SK-N-SH (cell line): ENCODE measurements at regions not wholly inside any gene's neighbourhood (a gene's known extent, or its start where the extent isn't known, plus 50 kb on each side); places are given as distances from the start of the nearest gene placed in this dataset.
A peak's percentile ranks its signal among the peaks of the same experiment; 100 is the strongest.

Experiments used
- CTCF ChIA-PET: fragments of 300-600, 350-600 bp; formaldehyde crosslinking; extraction: SDS; loops from one replicate; lab custom pipeline; 2021; lab: Yijun Ruan, JAX
- POLR2A ChIA-PET: fragments of 350-600 bp; sonication (Branson Sonifier 250); formaldehyde crosslinking; extraction: SDS; loops from one replicate; lab custom pipeline; 2020; ENCODE audit warnings: antibody characterized with exemption, inconsistent platforms; lab: Yijun Ruan, JAX
- DNase-seq: peaks from one replicate; pipeline ENCODE4 v3.0.0; 2012
- H2AFZ ChIP-seq: fragments of 200-600 bp; sonication (generic); 2 replicates; pipeline ENCODE4 v1.8.1; 2016; ENCODE audit warnings: antibody characterized with exemption, mild to moderate bottlenecking, low read depth
- H3F3A ChIP-seq: fragments of 200-600 bp; sonication (generic); replicated peaks from 2 replicates; pipeline ENCODE3; 2016; ENCODE audit warnings: antibody characterized with exemption, mild to moderate bottlenecking; ENCODE audit not compliant: insufficient read depth
- H3K27ac ChIP-seq, 2 experiments: fragments of 200-500 bp in 1 of 2; fragments of 200-600 bp in 1 of 2; sonication (Bioruptor generic) in 1 of 2; sonication (generic), shearing (Covaris generic) in 1 of 2; 2 replicates each; pipeline versions ENCODE4 v1.5.1 to v1.6.1; 2014 to 2016; ENCODE audit warnings: low read depth in 2 of 2, inconsistent platforms in 1 of 2, low read length in 1 of 2, mild to moderate bottlenecking in 1 of 2, mixed read lengths in 1 of 2
- H3K27me3 ChIP-seq: fragments of 200-600 bp; sonication (generic), shearing (Covaris generic); 2 replicates; pipeline ENCODE4 v1.6.1; 2016; ENCODE audit warnings: mixed run types; ENCODE audit not compliant: insufficient read depth
- H3K36me3 ChIP-seq, 2 experiments: fragments of 200-500 bp in 1 of 2; fragments of 200-600 bp in 1 of 2; sonication (Bioruptor generic) in 1 of 2; sonication (generic) in 1 of 2; replicated peaks in 1 of 2; 2 replicates each; pipeline versions ENCODE3 to v1.5.1; 2014 to 2016; ENCODE audit warnings: low read length in 1 of 2, mild to moderate bottlenecking in 1 of 2; ENCODE audit not compliant: insufficient read depth in 2 of 2, control insufficient read depth in 1 of 2
- H3K4me1 ChIP-seq, 2 experiments: fragments of 200-500 bp in 1 of 2; fragments of 200-600 bp in 1 of 2; sonication (Bioruptor generic) in 1 of 2; sonication (generic), shearing (Covaris generic) in 1 of 2; 2 replicates each; pipeline versions ENCODE4 v1.5.1 to v1.6.1; 2014 to 2016; ENCODE audit warnings: low read depth in 1 of 2, low read length in 1 of 2, mixed run types in 1 of 2; ENCODE audit not compliant: insufficient read depth in 2 of 2, control insufficient read depth in 1 of 2
- H3K4me2 ChIP-seq: fragments of 200-600 bp; sonication (generic), shearing (Covaris generic); 2 replicates; pipeline ENCODE4 v1.6.1; 2017; ENCODE audit warnings: mixed run types
- H3K4me3 ChIP-seq, 2 experiments: fragments of 200-500 bp in 1 of 2; fragments of 200-600 bp in 1 of 2; sonication (Bioruptor generic) in 1 of 2; sonication (generic), shearing (Covaris generic) in 1 of 2; 2 replicates each; pipeline versions ENCODE4 v1.5.1 to v1.8.1; 2014 to 2016; ENCODE audit warnings: low read depth in 2 of 2, inconsistent platforms in 1 of 2, low read length in 1 of 2, mild to moderate bottlenecking in 1 of 2, mixed read lengths in 1 of 2, moderate library complexity in 1 of 2
- H3K79me2 ChIP-seq: fragments of 200-600 bp; sonication (generic); 2 replicates; pipeline ENCODE4 v1.8.1; 2017; ENCODE audit warnings: mild to moderate bottlenecking; ENCODE audit not compliant: insufficient read depth
- H3K9ac ChIP-seq: fragments of 200-600 bp; sonication (generic); 2 replicates; pipeline ENCODE4 v1.6.1; 2017; ENCODE audit warnings: mixed run types
- H3K9me2 ChIP-seq: fragments of 200-600 bp; sonication (generic); 2 replicates; pipeline ENCODE4 v1.6.1; 2017; ENCODE audit warnings: mixed run types
- H3K9me3 ChIP-seq: fragments of 200-600 bp; sonication (generic); 2 replicates; pipeline ENCODE4 v1.6.1; 2017; ENCODE audit warnings: mixed run types, mild to moderate bottlenecking, moderate library complexity
- H4K20me1 ChIP-seq: fragments of 200-600 bp; sonication (generic); 2 replicates; pipeline ENCODE4 v1.6.1; 2017; ENCODE audit warnings: mild to moderate bottlenecking, mixed run types; ENCODE audit not compliant: insufficient read depth
- ELF1 ChIP-seq: IDR thresholded peaks from 2 replicates; pipeline ENCODE4 v1.4.0; 2012
- FOXM1 ChIP-seq: IDR thresholded peaks from 2 replicates; pipeline ENCODE4 v1.4.0; 2012; ENCODE audit warnings: low read depth, mild to moderate bottlenecking
- GATA2 ChIP-seq: sonication (generic); formaldehyde crosslinking; IDR thresholded peaks from 2 replicates; pipeline ENCODE4 v1.5.0; 2020; ENCODE audit warnings: mild to moderate bottlenecking, missing genetic modification reagents
- JUND ChIP-seq: IDR thresholded peaks from 2 replicates; pipeline ENCODE4 v1.4.0; 2012
- MXI1 ChIP-seq: IDR thresholded peaks from 2 replicates; pipeline ENCODE4 v1.6.1; 2012; ENCODE audit warnings: mild to moderate bottlenecking, low read depth, low read length, improper control_type of control experiment
- POLR2AphosphoS5 ChIP-seq: IDR thresholded peaks from 2 replicates; pipeline ENCODE4 v1.6.1; 2012; ENCODE audit warnings: low read depth, low read length
- RFX5 ChIP-seq: IDR thresholded peaks from 2 replicates; pipeline ENCODE4 v1.6.1; 2012; ENCODE audit warnings: mild to moderate bottlenecking, improper control_type of control experiment, low read length
- RXRA ChIP-seq: IDR thresholded peaks from 2 replicates; pipeline ENCODE4 v1.4.0; 2012; ENCODE audit warnings: low read depth, mild to moderate bottlenecking, borderline replicate concordance
- SIN3A ChIP-seq: IDR thresholded peaks from 2 replicates; pipeline ENCODE4 v1.6.1; 2012; ENCODE audit warnings: low read depth, mild to moderate bottlenecking, low read length, moderate library complexity, borderline replicate concordance
- SMC3 ChIP-seq: IDR thresholded peaks from 2 replicates; pipeline ENCODE4 v1.6.1; 2012; ENCODE audit warnings: low read depth, low read length, improper control_type of control experiment
- WGBS: methylation state at CpG from one replicate; pipeline ENCODE4 v1.1.6; 2017; ENCODE audit warnings: low lambda C conversion rate; 5-methylcytosine and 5-hydroxymethylcytosine counted together
- TF ChIP-seq, protein P1 (sequence below): fragments of 200-600 bp; sonication (generic); IDR thresholded peaks from 2 replicates; pipeline ENCODE4 v1.6.1; 2017; ENCODE audit warnings: antibody characterized with exemption, mild to moderate bottlenecking, moderate library complexity

DNA sequence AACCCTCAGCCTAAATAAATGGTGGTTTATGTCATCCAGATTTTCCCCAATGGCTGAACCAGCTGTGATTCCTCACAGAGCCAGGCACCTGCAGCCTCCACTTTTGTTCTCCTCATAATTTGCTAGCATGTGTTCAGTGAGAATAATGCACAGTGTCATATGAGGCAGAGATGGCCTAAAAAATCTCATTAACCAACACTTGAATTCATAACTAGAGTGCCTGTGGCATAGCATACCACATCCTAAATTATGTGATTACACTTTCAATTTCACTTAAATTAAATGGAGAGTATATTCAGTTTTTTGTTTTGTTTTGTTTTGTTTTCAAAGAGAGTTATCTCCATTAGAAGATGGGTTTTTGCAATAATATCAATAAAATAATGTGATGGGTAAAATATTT is 488.0 kb downstream of the CBLN2 start:
- no peak overlapping the region for H3K27ac ChIP-seq
- no peaks in the 10 kb centered on the region for H3F3A ChIP-seq
- no peaks in the 10 kb centered on the region for H3K79me2 ChIP-seq
- H3K4me2 ChIP-seq, result no peak overlapping the region
- H3K27me3 ChIP-seq, result no peaks in the 10 kb centered on the region
- no peaks in the 10 kb centered on the region for H3K9me3 ChIP-seq
- CTCF ChIA-PET, result no interaction called here
- no peaks in the 10 kb centered on the region for H4K20me1 ChIP-seq
- no peak overlapping the region for H3K9ac ChIP-seq
- no peaks in the 10 kb centered on the region for H3K36me3 ChIP-seq
- H2AFZ ChIP-seq, result no peak overlapping the region
- no peak for DNase-seq
- POLR2A ChIA-PET, result no interaction called here
- no peaks in the 10 kb centered on the region; a peak in 1 of 4 replicates for H3K4me1 ChIP-seq
- TF ChIP-seq RXRA (no peak), FOXM1 (no peak), RFX5 (no peak), SIN3A (no peak), GATA2 (CRISPR knock-in tag) (no peak), JUND (no peak), POLR2AphosphoS5 (no peak)
- no peak overlapping the region for H3K4me3 ChIP-seq
- H3K9me2 ChIP-seq, result no peaks in the 10 kb centered on the region

DNA sequence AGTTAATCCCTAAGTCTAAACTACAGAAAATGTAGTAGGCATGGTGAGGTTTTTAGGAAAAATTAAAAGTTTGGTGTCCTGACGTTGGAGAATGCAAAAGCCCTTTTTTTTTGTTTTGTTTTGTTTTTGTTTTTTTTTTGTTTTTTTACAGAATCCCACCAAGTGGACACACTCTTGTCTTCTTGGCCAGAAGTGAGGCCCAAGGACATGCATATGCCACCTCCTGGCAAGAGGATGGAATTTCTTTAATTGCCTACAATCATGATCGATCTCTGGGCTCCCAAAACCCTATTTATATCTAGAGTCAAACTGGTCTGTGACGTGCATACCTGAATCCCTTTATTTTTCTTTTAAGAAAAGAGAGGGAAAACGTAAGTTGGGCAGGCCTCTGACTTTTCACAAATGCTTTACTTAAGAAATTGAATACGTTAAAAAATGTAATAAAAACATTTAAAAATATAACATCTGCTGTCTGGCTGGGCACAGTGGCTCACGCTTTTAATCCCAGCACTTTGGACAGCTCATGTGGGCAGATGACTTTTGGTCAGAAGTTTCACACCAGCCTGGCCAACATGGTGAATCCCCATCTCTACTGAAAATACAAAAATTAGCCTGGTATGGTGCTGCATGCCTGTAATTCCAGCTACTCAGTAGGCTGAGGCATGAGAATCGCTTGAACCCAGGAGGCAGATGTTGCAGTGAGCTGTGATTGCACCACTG is 502.7 kb downstream of the CBLN2 start:
- Histone ChIP-seq H3F3A (no peaks in the 10 kb centered on the region), H3K4me3 (no peak overlapping the region)
- TF ChIP-seq, protein P1, sequence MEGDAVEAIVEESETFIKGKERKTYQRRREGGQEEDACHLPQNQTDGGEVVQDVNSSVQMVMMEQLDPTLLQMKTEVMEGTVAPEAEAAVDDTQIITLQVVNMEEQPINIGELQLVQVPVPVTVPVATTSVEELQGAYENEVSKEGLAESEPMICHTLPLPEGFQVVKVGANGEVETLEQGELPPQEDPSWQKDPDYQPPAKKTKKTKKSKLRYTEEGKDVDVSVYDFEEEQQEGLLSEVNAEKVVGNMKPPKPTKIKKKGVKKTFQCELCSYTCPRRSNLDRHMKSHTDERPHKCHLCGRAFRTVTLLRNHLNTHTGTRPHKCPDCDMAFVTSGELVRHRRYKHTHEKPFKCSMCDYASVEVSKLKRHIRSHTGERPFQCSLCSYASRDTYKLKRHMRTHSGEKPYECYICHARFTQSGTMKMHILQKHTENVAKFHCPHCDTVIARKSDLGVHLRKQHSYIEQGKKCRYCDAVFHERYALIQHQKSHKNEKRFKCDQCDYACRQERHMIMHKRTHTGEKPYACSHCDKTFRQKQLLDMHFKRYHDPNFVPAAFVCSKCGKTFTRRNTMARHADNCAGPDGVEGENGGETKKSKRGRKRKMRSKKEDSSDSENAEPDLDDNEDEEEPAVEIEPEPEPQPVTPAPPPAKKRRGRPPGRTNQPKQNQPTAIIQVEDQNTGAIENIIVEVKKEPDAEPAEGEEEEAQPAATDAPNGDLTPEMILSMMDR, result peak; percentile 32
- no peak for TF ChIP-seq RXRA
- TF ChIP-seq, all 33 proteins: peak for 1
- H3K9ac ChIP-seq, result no peak overlapping the region
- no peaks in the 10 kb centered on the region for H4K20me1 ChIP-seq
- no peak overlapping the region for H3K4me2 ChIP-seq
- H3K9me2 ChIP-seq, result no peaks in the 10 kb centered on the region; the same call in 1 of the 2 replicates
- no peaks in the 10 kb centered on the region for H3K79me2 ChIP-seq
- no peak overlapping the region for H3K27ac ChIP-seq
- H3K4me1 ChIP-seq, result no peaks in the 10 kb centered on the region
- no peak for DNase-seq
- no peaks in the 10 kb centered on the region for H3K36me3 ChIP-seq
- ChIA-PET CTCF (no interaction called here), POLR2A (no interaction called here)
- no peaks in the 10 kb centered on the region for H3K9me3 ChIP-seq
- H3K27me3 ChIP-seq, result no peaks in the 10 kb centered on the region
- no peak overlapping the region for H2AFZ ChIP-seq
- 37% methylated on average over 7 of the region's 7 CpGs for WGBS

DNA sequence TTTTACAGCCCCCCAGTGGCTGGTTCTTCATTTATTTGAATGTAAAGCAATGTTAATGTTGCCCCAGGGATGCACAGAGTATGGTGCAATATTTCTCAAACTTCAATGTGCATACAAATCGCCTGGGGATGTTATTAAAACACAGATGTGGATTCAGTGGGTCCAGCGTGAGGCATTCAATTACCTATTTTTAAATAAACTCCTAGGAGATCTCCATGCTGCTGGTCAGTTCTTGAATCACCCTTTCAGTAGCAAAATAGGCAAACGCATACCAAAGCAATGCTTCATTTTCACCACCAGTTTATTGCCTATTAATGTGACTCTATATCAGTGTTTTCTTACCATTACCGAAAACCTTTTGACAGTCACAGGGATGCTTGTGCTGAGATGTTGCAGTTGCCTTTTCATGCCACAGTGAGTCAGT is 530.7 kb downstream of the CBLN2 start:
- Histone ChIP-seq H3K27me3 (no peaks in the 10 kb centered on the region), H3K79me2 (no peaks in the 10 kb centered on the region), H3K4me2 (no peak overlapping the region), H3K4me3 (no peak overlapping the region), H3K36me3 (no peaks in the 10 kb centered on the region), H3K4me1 (no peaks in the 10 kb centered on the region), H3K9me3 (no peaks in the 10 kb centered on the region), H3K9ac (no peak overlapping the region), H4K20me1 (no peaks in the 10 kb centered on the region), H3K9me2 (no peaks in the 10 kb centered on the region), H3F3A (no peaks in the 10 kb centered on the region), H3K27ac (no peak overlapping the region), H2AFZ (no peak overlapping the region)
- no peak for TF ChIP-seq MXI1
- no peak for TF ChIP-seq RXRA
- no peak for TF ChIP-seq ELF1
- no peak for TF ChIP-seq SIN3A
- no peak for TF ChIP-seq SMC3
- POLR2A ChIA-PET, result no interaction called here
- 51% methylated on average over 4 of the region's 4 CpGs for WGBS
- DNase-seq, result no peak
- CTCF ChIA-PET, result no interaction called here
